ENCODE measurements at regions not wholly inside any gene's neighbourhood (a gene's known extent, or its start where the extent isn't known, plus 50 kb on each side); places are given as distances from the start of the nearest gene placed in this dataset.

DNA sequence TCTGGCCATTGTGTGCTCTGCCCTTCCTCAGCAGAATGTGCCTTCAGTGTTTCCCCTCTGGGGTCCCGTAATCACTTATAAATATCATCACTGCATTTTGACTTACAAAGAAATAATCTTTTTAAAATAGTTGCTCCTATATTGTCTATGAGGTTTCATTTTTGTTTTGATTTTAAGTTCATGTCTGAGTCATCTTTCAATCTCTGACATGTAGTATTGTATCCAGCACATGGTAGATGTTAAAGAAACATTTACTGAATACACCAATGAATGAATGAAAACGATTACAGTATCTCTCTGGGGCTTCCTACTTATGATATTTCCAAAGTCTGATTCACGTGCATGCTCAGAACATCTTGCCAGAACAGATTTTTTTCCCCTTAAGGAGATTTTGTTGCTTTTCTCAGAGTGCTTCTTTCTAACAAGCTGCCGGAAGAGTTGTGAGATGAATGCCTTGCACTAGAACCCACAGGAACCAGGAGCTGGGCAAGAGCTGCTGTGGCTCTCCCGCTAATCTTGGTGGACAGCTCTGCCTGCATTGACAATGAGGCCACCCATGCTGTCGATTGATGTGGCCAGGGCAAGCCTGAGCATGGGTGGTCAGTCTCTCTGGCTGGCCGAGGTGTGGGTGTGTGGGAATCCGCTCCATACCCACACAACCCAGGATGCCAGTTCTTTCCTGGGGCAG, 199.4 kb downstream of the CYRIA start:
- DNase-seq, result no peak
- Histone ChIP-seq H3K4me3 (ENCODE audit: low read depth, low read length) (no peak overlapping the region), H3K27ac (no peak overlapping the region), H3K27me3 (ENCODE audit: insufficient read depth, low read depth, severe bottlenecking) (no peaks in the 10 kb centered on the region), H3K36me3 (no peaks in the 10 kb centered on the region), H3K9me3 (ENCODE audit: severe bottlenecking) (no peaks in the 10 kb centered on the region)
- TF ChIP-seq, protein P1, sequence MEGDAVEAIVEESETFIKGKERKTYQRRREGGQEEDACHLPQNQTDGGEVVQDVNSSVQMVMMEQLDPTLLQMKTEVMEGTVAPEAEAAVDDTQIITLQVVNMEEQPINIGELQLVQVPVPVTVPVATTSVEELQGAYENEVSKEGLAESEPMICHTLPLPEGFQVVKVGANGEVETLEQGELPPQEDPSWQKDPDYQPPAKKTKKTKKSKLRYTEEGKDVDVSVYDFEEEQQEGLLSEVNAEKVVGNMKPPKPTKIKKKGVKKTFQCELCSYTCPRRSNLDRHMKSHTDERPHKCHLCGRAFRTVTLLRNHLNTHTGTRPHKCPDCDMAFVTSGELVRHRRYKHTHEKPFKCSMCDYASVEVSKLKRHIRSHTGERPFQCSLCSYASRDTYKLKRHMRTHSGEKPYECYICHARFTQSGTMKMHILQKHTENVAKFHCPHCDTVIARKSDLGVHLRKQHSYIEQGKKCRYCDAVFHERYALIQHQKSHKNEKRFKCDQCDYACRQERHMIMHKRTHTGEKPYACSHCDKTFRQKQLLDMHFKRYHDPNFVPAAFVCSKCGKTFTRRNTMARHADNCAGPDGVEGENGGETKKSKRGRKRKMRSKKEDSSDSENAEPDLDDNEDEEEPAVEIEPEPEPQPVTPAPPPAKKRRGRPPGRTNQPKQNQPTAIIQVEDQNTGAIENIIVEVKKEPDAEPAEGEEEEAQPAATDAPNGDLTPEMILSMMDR (IDR thresholded peaks at IDR 0.05; ENCODE audit: low read depth, low read length), result no peak

DNA sequence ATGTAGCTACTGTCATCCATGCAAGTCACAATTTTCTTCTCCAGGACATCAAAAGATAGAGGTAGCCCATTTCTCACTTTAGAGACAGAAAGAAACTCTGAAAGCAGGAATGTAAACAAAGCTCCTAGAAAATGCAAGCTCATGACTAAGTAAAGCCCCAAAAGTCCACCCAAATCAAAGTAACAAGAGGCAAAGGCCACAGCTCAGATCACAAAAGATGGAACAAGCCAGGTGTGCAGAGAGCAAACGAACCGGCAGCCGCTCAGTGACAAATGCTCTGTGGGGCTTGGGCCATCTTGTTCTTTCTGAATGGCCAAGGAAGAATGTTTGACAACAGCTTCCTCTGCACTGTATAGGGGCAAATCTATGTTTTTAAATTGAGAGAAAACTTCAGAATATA, 201.0 kb downstream of the CYRIA start:
- DNase-seq, result no peak
- Histone ChIP-seq H3K36me3 (no peaks in the 10 kb centered on the region), H3K9me3 (ENCODE audit: severe bottlenecking) (no peaks in the 10 kb centered on the region), H3K27ac (no peak overlapping the region), H3K27me3 (ENCODE audit: insufficient read depth, low read depth, severe bottlenecking) (no peaks in the 10 kb centered on the region), H3K4me3 (ENCODE audit: low read depth, low read length) (no peak overlapping the region)
- TF ChIP-seq, protein P1 (IDR thresholded peaks at IDR 0.05; ENCODE audit: low read depth, low read length), result no peak

DNA sequence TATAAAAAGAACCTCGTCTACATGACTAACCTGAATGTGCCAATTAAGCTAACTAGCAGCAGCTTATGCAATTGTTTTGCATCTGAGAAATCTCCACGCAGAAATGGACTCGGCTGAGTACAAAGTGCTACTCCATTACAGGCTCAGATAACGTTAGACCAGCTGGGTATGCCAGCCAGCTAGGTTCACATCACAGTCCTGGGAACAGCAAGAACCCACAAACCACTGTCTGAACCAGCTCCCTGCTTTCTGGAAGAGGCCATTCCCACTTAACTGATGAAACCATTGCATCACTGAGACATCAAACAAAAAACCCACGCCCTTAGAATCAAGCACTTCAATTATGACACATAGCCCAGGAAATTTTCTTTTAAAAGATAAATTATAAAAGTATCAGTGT, 202.7 kb downstream of the CYRIA start:
- H3K4me3 ChIP-seq (ENCODE audit: low read depth, low read length), result no peak overlapping the region
- no peaks in the 10 kb centered on the region for H3K36me3 ChIP-seq
- TF ChIP-seq, protein P1 (IDR thresholded peaks at IDR 0.05; ENCODE audit: low read depth, low read length), result no peak
- H3K9me3 ChIP-seq (ENCODE audit: severe bottlenecking), result no peaks in the 10 kb centered on the region
- no peaks in the 10 kb centered on the region for H3K27me3 ChIP-seq (ENCODE audit: insufficient read depth, low read depth, severe bottlenecking)
- no peak overlapping the region for H3K27ac ChIP-seq
- no peak for DNase-seq

DNA sequence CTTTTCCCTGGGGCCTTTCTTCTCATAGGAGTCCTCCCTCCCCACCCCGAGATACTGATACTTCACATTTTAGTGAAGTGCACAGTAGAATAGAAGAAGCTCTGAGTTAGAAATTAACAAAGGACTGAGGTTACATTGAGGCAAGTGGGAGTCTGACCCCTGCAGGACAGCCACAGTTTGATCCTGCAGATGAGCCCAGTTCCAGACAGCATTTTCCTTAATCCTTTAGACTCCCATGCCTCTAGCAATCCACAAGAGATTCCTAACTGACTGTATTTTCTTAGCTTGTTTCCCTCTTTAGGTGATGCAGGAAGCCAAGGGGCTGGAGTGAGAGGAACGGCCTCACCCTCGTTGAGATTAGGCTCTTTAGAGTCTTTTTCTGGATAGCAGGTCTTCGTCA, 204.0 kb downstream of the CYRIA start:
- DNase-seq, result peak; percentile 53
- Histone ChIP-seq H3K9me3 (ENCODE audit: severe bottlenecking) (no peaks in the 10 kb centered on the region), H3K27ac (no peak overlapping the region), H3K4me3 (ENCODE audit: low read depth, low read length) (no peak overlapping the region), H3K36me3 (no peaks in the 10 kb centered on the region), H3K27me3 (ENCODE audit: insufficient read depth, low read depth, severe bottlenecking) (no peaks in the 10 kb centered on the region)
- TF ChIP-seq, protein P1 (IDR thresholded peaks at IDR 0.05; ENCODE audit: low read depth, low read length), result peak; percentile 79

DNA sequence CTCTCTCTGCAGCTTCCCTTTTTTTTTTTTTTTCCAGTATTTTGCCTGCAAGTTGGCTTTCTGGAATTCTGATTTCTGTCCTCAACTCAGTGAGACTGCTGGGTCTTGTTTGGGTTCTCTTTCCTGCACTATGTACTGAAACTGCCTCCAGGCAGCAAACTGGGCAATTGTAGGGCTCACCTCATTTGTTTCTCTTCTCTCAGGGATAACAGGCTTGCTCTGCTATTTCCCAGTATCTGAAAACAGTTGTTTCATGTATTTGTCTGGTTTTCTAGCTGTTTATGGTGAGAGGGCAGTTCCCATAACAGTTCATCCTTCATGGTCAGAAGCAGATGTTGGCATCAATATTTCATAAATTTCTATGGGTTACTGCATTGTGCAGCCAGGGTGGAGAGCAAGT, 206.0 kb downstream of the CYRIA start:
- TF ChIP-seq, protein P1 (IDR thresholded peaks at IDR 0.05; ENCODE audit: low read depth, low read length), result no peak
- no peaks in the 10 kb centered on the region for H3K27me3 ChIP-seq (ENCODE audit: insufficient read depth, low read depth, severe bottlenecking)

DNA sequence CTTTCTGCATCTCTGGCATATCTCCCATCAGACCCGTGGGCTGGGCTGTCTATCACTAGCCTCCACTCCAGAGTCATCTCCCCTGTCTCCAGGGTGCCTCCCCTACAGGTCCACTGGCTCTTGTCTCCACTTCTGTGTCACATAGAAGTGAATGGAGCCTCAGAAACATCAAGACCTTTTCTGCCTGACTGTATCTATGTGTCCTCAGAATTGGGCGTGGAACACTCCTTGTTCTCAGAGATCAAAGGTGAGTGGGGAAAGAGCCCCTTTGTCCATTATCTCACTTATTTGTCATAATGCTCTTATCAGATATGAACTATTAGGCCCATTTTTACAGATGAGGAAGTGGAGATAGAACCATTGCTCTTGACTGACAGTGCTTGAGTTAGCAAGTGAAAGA, 211.0 kb downstream of the CYRIA start:
- H3K27me3 ChIP-seq (ENCODE audit: insufficient read depth, low read depth, severe bottlenecking), result no peaks in the 10 kb centered on the region
- DNase-seq, result no peak
- H3K27ac ChIP-seq, result no peak overlapping the region
- H3K36me3 ChIP-seq, result no peaks in the 10 kb centered on the region
- TF ChIP-seq, protein P1 (IDR thresholded peaks at IDR 0.05; ENCODE audit: low read depth, low read length), result no peak
- no peaks in the 10 kb centered on the region for H3K9me3 ChIP-seq (ENCODE audit: severe bottlenecking)
- no peak overlapping the region for H3K4me3 ChIP-seq (ENCODE audit: low read depth, low read length)

More for the DNA sequence above, 206.0 kb downstream of the CYRIA start:
- no peaks in the 10 kb centered on the region for H3K36me3 ChIP-seq
- no peaks in the 10 kb centered on the region for H3K9me3 ChIP-seq (ENCODE audit: severe bottlenecking)
- no peak for DNase-seq
- no peak overlapping the region for H3K27ac ChIP-seq
- no peak overlapping the region for H3K4me3 ChIP-seq (ENCODE audit: low read depth, low read length)

Data from WERI-Rb-1 (cell line).